22Rv1 (cell line): ENCODE measurements at regions not wholly inside any gene's neighbourhood (a gene's known extent, or its start where the extent isn't known, plus 50 kb on each side); places are given as distances from the start of the nearest gene placed in this dataset.
A peak's percentile ranks its signal among the peaks of the same experiment; 100 is the strongest.

ENCODE experiments used
- H3K27ac ChIP-seq: fragments of 450-650 bp; 2 replicates; pipeline ENCODE4 v1.5.1; 2017
- CTCF ChIP-seq: fragments of 450-650 bp; IDR thresholded peaks from 2 replicates; pipeline ENCODE4 v1.5.1; 2017; ENCODE audit warnings: mild to moderate bottlenecking
- ZFX ChIP-seq: fragments of 450-650 bp; IDR thresholded peaks from 2 replicates; pipeline ENCODE4 v1.6.1; 2017; ENCODE audit warnings: antibody characterized with exemption, borderline replicate concordance

GRCh38 chr6:77535172-77535571, 71.9 kb upstream of the HTR1B start:
- TF ChIP-seq ZFX (no peak), CTCF (no peak)
- peak overlapping the region; percentile 48 for H3K27ac ChIP-seq

GRCh38 chr6:77536701-77537100, 73.4 kb upstream of the HTR1B start:
- no peak for TF ChIP-seq ZFX
- TF ChIP-seq CTCF: no peak

GRCh38 chr6:77543601-77544000, 80.3 kb upstream of the HTR1B start:
- TF ChIP-seq ZFX: no peak
- no peak for TF ChIP-seq CTCF
- no peak overlapping the region for H3K27ac ChIP-seq

More at GRCh38 chr6:77536701-77537100, 73.4 kb upstream of the HTR1B start:
- no peak overlapping the region for H3K27ac ChIP-seq

GRCh38 chr6:77548190-77548589, 84.9 kb upstream of the HTR1B start:
- TF ChIP-seq ZFX (no peak), CTCF (no peak)
- no peak overlapping the region for H3K27ac ChIP-seq

- no peak overlapping the region for H3K27ac ChIP-seq
Observed at GRCh38 chr6:77548662-77549366, 85.5 kb upstream of the HTR1B start.

GRCh38 chr6:77551135-77551534, 87.8 kb upstream of the HTR1B start:
- no peak overlapping the region for H3K27ac ChIP-seq
- no peak for TF ChIP-seq ZFX
- TF ChIP-seq CTCF: no peak

More at GRCh38 chr6:77548662-77549366, 85.5 kb upstream of the HTR1B start:
- TF ChIP-seq CTCF: no peak
- TF ChIP-seq ZFX: no peak

GRCh38 chr6:77561768-77562314, 91.0 kb upstream of the MEI4 start:
- no peak overlapping the region for H3K27ac ChIP-seq
- no peak for TF ChIP-seq CTCF
- no peak for TF ChIP-seq ZFX
